ENCODE measurements at regions not wholly inside any gene's neighbourhood (a gene's known extent, or its start where the extent isn't known, plus 50 kb on each side); places are given as distances from the start of the nearest gene placed in this dataset.
"Not testable (repeated sequence)": the region's sequence is repeated elsewhere in the genome, so short reads cannot be mapped to it uniquely, and the experiment has no call there.

- Histone ChIP-seq H3K4me2 (no peak overlapping the region), H3K36me3 (replicated peaks in 1 of 2; ENCODE audit: control insufficient read depth in 1 of 2, insufficient read depth in 2 of 2, low read length in 1 of 2) (no peaks in the 10 kb centered on the region), H3K9me2 (no peaks in the 10 kb centered on the region), H3K79me2 (ENCODE audit: insufficient read depth) (no peaks in the 10 kb centered on the region), H3K9ac (no peak overlapping the region), H3F3A (replicated peaks; ENCODE audit: insufficient read depth) (peaks cover 21% of the 10 kb centered on the region), H2AFZ (ENCODE audit: low read depth) (peak overlapping the region; percentile 54; the same call in 1 of the 2 replicates), H3K4me1 (ENCODE audit: control insufficient read depth in 1 of 2, insufficient read depth in 2 of 2, low read depth in 1 of 2, low read length in 1 of 2) (peaks cover 0 to 16% of the 10 kb centered on the region in 2 experiments; a peak in 3 of 4 replicates), H3K27me3 (ENCODE audit: insufficient read depth) (no peaks in the 10 kb centered on the region), H4K20me1 (ENCODE audit: insufficient read depth) (no peaks in the 10 kb centered on the region), H3K4me3 (ENCODE audit: low read depth in 2 of 2, low read length in 1 of 2) (no peak overlapping the region), H3K27ac (ENCODE audit: low read depth in 2 of 2, low read length in 1 of 2) (peak overlapping the region in 1 of 2 experiments; percentile 39; a peak in 3 of 4 replicates), H3K9me3 (no peaks in the 10 kb centered on the region)
- 50% methylated on average over 1 of the region's 1 CpG for WGBS (ENCODE audit: low lambda C conversion rate)
- CTCF ChIA-PET, result interaction anchor here (0.6 to 3.3 kb wide), 3 partner anchors 10 to 56 kb away, joined by 3 to 16 read pairs (median 3); no protein-coding TSS in a partner anchor
- TF ChIP-seq IRF3 (IDR thresholded peaks at IDR 0.05; ENCODE audit: low read depth, low read length) (no peak), TCF12 (IDR thresholded peaks at IDR 0.05) (peak; percentile 32; the same call in 1 of the 2 replicates)
- POLR2A ChIA-PET, result no interaction called here
- no peak for DNase-seq
Observed at GRCh38 chr5:32534041-32534440, 51.3 kb upstream of the SUB1 start.

GRCh38 chr5:32531885-32532520 is 53.4 kb upstream of the SUB1 start:
- TF ChIP-seq PBX3 (IDR thresholded peaks at IDR 0.05) (peak; percentile 24; the same call in 1 of the 2 replicates), MAX (IDR thresholded peaks at IDR 0.05; ENCODE audit: low read depth) (0 out of 2 replicates have a peak, but pooled peaks have one; percentile 21), USF2 (IDR thresholded peaks at IDR 0.05; ENCODE audit: borderline replicate concordance, low read depth, low read length) (no peak), FOSL2 (IDR thresholded peaks at IDR 0.05; ENCODE audit: borderline replicate concordance, low read depth) (no peak)
- peaks cover 0 to 12% of the 10 kb centered on the region in 2 experiments; a peak in 3 of 4 replicates for H3K4me1 ChIP-seq (ENCODE audit: control insufficient read depth in 1 of 2, insufficient read depth in 2 of 2, low read depth in 1 of 2, low read length in 1 of 2)

GRCh38 chr5:32527321-32527720 is 58.0 kb upstream of the SUB1 start:
- CTCF ChIA-PET, result interaction anchor here (1.1 kb wide), 1 partner anchor 19 kb away, joined by 3 read pairs; no protein-coding TSS in a partner anchor
- POLR2A ChIA-PET; H3K27ac ChIP-seq (ENCODE audit: low read depth in 2 of 2, low read length in 1 of 2); H4K20me1 ChIP-seq (ENCODE audit: insufficient read depth); H3K79me2 ChIP-seq (ENCODE audit: insufficient read depth); H3K36me3 ChIP-seq (replicated peaks in 1 of 2; ENCODE audit: control insufficient read depth in 1 of 2, insufficient read depth in 2 of 2, low read length in 1 of 2); H3K9me2 ChIP-seq; H3K4me1 ChIP-seq (ENCODE audit: control insufficient read depth in 1 of 2, insufficient read depth in 2 of 2, low read depth in 1 of 2, low read length in 1 of 2); H3K9ac ChIP-seq; DNase-seq; H3K4me2 ChIP-seq; H2AFZ ChIP-seq (ENCODE audit: low read depth); H3K27me3 ChIP-seq (ENCODE audit: insufficient read depth); H3K4me3 ChIP-seq (ENCODE audit: low read depth in 2 of 2, low read length in 1 of 2); H3K9me3 ChIP-seq: not testable (repeated sequence)
- WGBS (ENCODE audit: low lambda C conversion rate), result 97% methylated on average over 3 of the region's 3 CpGs
- peaks cover 14% of the 10 kb centered on the region for H3F3A ChIP-seq (replicated peaks; ENCODE audit: insufficient read depth)

More at GRCh38 chr5:32531885-32532520, 53.4 kb upstream of the SUB1 start:
- no peaks in the 10 kb centered on the region for H3K79me2 ChIP-seq (ENCODE audit: insufficient read depth)
- H3K9me3 ChIP-seq, result no peaks in the 10 kb centered on the region
- 42% methylated on average over 8 of the region's 8 CpGs for WGBS (ENCODE audit: low lambda C conversion rate)
- peak overlapping the region; percentile 68 to 80 for H3K27ac ChIP-seq (ENCODE audit: low read depth in 2 of 2, low read length in 1 of 2)
- peak overlapping the region; percentile 51; the same call in 1 of the 2 replicates for H3K4me2 ChIP-seq
- ChIA-PET CTCF (interaction anchor here (1.1 to 3.3 kb wide), 3 partner anchors 42 to 58 kb away, joined by 4 to 16 read pairs (median 7); no protein-coding TSS in a partner anchor), POLR2A (no interaction called here)
- peak overlapping the region in 1 of 2 experiments; percentile 6; a peak in 1 of 4 replicates for H3K4me3 ChIP-seq (ENCODE audit: low read depth in 2 of 2, low read length in 1 of 2)
- no peaks in the 10 kb centered on the region for H3K27me3 ChIP-seq (ENCODE audit: insufficient read depth)
- DNase-seq, result no peak
- no peaks in the 10 kb centered on the region for H3K9me2 ChIP-seq
- H3K36me3 ChIP-seq (replicated peaks in 1 of 2; ENCODE audit: control insufficient read depth in 1 of 2, insufficient read depth in 2 of 2, low read length in 1 of 2), result no peaks in the 10 kb centered on the region
- peaks cover 15% of the 10 kb centered on the region for H3F3A ChIP-seq (replicated peaks; ENCODE audit: insufficient read depth)
- H4K20me1 ChIP-seq (ENCODE audit: insufficient read depth), result no peaks in the 10 kb centered on the region
- peak overlapping the region; percentile 45; the same call in 1 of the 2 replicates for H3K9ac ChIP-seq
- H2AFZ ChIP-seq (ENCODE audit: low read depth), result peak overlapping the region; percentile 52; the same call in 1 of the 2 replicates
